NB4 (cell line): ENCODE measurements at regions not wholly inside any gene's neighbourhood (a gene's known extent, or its start where the extent isn't known, plus 50 kb on each side); places are given as distances from the start of the nearest gene placed in this dataset.

ENCODE experiments used
- DNase-seq: peaks from one replicate; pipeline ENCODE4 v3.0.0; 2010; ENCODE audit warnings: low read depth
- H3K4me3 ChIP-seq: one replicate; pipeline ENCODE4 v1.5.1; 2011; ENCODE audit warnings: mild to moderate bottlenecking, low read depth, low read length, moderate library complexity
- MYC ChIP-seq: IDR thresholded peaks from 2 replicates; pipeline ENCODE4 v1.6.1; 2011; ENCODE audit warnings: low read depth, low read length
- POLR2A ChIP-seq: IDR thresholded peaks from 2 replicates; pipeline ENCODE4 v1.6.1; 2011; ENCODE audit warnings: mild to moderate bottlenecking; ENCODE audit not compliant: insufficient read length; ENCODE audit errors: extremely low read depth
- TF ChIP-seq, protein P1 (sequence below): IDR thresholded peaks from 2 replicates; pipeline ENCODE4 v1.6.1; 2011; ENCODE audit warnings: low read depth, low read length
- TF ChIP-seq, protein P2 (sequence below): IDR thresholded peaks from one replicate; pipeline ENCODE4 v1.5.1; 2012; ENCODE audit warnings: low read depth, low read length

DNA sequence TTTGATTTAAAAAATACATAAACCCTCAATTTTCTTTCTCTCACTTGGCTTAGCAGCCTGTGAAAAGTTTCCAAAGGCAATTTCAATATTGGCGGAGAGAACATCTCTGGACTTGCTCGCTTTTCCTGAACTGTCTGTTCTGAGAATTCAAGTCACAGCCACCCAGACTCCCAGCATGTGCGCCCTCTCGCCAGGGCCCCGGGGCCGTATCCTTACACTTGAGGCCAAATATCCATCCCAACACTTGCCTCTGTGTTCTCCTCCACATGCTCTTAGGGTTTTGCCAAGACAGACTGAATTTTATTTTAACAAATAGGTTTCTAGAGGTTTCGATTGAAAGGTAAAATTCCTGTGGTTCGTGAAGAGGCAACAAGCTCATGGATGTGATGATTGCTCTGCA lies 111.5 kb upstream of the GPR26 start:
- H3K4me3 ChIP-seq: no peak overlapping the region
- TF ChIP-seq, protein P1, sequence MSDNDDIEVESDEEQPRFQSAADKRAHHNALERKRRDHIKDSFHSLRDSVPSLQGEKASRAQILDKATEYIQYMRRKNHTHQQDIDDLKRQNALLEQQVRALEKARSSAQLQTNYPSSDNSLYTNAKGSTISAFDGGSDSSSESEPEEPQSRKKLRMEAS: no peak
- TF ChIP-seq POLR2A (no peak), MYC (no peak)
- DNase-seq: no peak

DNA sequence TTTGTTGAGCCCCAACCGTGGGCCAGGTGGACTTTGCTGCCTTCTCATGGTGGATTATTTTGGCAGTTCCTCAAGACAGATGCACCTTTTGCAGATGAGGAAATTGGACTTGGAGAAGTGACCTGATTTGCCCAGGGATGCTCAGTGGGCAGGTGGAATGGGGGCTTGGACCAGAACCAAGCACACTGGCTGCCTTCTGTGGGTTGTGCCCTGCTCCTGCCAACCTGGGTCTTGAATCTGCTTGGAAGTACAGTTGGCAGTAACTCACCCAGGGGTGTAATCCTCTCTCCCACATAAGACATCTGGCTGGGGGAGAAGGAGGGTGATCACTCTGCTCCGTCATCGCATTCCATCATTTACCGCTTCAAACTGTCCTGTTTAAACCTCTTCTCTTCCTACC lies 110.5 kb upstream of the GPR26 start:
- DNase-seq: no peak
- no peak overlapping the region for H3K4me3 ChIP-seq
- TF ChIP-seq, protein P1: no peak
- TF ChIP-seq POLR2A (no peak), MYC (no peak)
- TF ChIP-seq, protein P2, sequence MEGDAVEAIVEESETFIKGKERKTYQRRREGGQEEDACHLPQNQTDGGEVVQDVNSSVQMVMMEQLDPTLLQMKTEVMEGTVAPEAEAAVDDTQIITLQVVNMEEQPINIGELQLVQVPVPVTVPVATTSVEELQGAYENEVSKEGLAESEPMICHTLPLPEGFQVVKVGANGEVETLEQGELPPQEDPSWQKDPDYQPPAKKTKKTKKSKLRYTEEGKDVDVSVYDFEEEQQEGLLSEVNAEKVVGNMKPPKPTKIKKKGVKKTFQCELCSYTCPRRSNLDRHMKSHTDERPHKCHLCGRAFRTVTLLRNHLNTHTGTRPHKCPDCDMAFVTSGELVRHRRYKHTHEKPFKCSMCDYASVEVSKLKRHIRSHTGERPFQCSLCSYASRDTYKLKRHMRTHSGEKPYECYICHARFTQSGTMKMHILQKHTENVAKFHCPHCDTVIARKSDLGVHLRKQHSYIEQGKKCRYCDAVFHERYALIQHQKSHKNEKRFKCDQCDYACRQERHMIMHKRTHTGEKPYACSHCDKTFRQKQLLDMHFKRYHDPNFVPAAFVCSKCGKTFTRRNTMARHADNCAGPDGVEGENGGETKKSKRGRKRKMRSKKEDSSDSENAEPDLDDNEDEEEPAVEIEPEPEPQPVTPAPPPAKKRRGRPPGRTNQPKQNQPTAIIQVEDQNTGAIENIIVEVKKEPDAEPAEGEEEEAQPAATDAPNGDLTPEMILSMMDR: no peak

DNA sequence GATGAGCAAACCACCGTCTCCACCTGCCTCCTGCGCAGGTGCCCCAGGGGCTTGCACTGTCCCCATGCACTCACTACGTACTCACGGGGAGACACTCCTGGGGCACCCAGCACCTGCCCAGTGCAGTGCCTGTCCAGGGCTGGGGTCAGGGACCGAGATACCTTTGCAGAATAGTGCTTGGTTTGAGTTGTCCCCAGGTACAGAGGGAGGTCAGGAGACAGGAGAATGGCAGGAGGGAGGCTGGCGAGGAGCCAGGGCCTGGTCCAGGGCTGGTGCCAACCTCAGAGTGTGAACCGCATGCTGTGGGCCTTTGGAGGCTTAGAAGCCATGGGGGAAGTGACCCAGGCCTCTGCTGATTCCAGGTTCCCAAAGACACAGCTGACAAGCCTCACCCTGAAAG lies 110.1 kb upstream of the GPR26 start:
- TF ChIP-seq, protein P2: no peak
- no peak for TF ChIP-seq POLR2A
- TF ChIP-seq, protein P1: no peak
- TF ChIP-seq MYC: no peak
- H3K4me3 ChIP-seq: no peak overlapping the region
- DNase-seq: no peak

DNA sequence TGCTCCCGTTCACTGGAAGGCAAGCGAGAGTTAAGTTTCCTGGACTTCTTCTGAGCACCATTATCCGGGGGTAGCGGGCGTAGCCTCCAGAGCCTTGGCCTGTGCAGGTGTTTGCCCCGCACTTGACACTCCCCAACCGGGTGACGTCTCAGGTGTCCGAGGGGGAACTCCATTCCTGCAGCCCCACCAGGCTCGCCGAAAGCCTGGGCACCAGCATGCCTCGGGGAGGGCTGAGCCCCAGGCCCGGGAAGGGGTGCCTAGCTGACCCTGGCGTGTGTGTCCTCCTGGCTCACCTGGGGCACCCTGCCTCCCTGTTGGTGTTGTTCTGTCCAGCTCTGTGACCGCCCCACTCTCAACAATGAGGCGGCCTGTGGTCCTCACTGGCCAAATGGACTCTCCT lies 109.4 kb upstream of the GPR26 start:
- DNase-seq: no peak
- TF ChIP-seq, protein P1: no peak
- no peak for TF ChIP-seq MYC
- H3K4me3 ChIP-seq: no peak overlapping the region

DNA sequence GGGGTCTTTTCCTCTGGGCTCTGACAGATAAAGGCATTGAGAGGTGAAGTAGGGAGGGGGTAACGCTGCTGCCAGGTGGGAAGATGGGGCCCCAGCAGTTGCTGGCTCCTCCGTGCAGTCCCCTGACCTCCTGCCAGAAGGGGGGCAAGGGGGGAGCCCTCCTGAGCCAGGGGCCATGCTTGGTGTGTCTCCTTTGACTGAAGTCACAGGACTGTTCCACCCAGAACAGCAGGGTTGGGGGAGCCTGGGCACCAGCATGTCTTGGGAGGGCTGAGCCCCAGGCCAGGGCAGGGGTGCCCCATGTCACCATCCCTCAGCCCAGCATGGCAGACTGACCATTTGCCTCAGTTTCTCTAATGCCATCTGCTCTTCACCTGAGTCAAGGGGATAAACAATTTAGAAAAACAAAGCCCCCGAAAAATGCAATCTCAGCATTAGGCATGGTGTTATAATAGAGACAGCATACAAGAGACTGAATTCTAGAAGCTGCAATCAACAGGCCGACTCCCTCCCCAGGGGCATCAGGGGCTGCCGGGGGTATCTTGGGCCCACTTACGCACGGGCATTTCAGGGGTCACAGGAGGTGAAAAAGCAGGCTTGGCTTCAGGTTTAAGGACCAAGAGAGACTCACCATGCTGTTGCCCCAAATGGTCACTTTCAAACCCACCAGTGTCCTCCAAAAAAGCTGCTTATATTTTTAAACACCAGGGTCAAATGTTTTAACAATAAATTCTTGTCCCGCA lies 108.6 kb upstream of the GPR26 start:
- no peak for TF ChIP-seq POLR2A
- no peak for TF ChIP-seq MYC
- TF ChIP-seq, protein P2: no peak
- TF ChIP-seq, protein P1: no peak
- no peak for DNase-seq
- no peak overlapping the region for H3K4me3 ChIP-seq

DNA sequence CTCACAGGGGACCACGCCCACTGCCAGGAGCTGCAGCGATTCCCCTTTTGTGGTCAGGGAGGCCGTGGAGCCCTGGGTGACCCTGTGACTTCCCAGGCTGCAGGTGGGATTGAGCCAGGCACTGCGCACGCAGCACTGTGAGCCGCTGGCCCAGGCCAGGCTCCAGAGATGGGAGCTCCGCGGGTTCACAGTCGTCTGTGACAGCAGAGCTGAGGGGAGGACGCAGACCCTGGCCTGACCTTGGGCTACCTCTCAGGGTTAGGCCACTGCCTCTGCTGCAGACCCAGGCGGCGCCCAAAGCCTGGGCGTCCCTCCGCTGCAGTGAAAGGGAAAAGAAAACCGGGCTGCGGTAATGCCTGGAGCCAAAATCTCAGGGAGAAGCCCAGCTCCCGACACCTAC lies 107.5 kb upstream of the GPR26 start:
- DNase-seq: no peak
- TF ChIP-seq POLR2A (no peak), MYC (no peak)
- TF ChIP-seq, protein P1: no peak
- TF ChIP-seq, protein P2: no peak
- no peak overlapping the region for H3K4me3 ChIP-seq
